ENCODE measurements at regions not wholly inside any gene's neighbourhood (a gene's known extent, or its start where the extent isn't known, plus 50 kb on each side); places are given as distances from the start of the nearest gene placed in this dataset.
A peak's percentile ranks its signal among the peaks of the same experiment; 100 is the strongest.
"Not testable (repeated sequence)": the region's sequence is repeated elsewhere in the genome, so short reads cannot be mapped to it uniquely, and the experiment has no call there.

DNA sequence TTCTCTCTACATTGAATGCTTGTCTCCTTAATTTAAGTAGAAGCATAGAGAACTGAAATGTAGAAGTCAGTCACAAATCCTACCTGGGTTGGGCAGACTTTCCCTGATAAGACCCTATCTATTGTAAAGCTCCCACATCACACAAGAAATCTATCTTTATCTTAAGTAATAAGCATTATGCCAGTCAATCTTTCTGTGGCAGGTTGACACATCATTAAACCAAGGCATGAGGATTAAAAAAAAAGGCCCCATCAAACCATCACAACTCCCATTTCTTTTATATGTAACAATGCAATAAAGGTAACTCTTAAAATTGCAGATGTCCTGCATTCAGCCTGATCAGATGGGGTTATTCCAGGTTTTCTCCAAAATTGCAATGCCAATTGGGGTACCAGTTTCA is 311.8 kb downstream of the TOX3 start:
- no peak for DNase-seq (ENCODE audit: low read depth)

DNA sequence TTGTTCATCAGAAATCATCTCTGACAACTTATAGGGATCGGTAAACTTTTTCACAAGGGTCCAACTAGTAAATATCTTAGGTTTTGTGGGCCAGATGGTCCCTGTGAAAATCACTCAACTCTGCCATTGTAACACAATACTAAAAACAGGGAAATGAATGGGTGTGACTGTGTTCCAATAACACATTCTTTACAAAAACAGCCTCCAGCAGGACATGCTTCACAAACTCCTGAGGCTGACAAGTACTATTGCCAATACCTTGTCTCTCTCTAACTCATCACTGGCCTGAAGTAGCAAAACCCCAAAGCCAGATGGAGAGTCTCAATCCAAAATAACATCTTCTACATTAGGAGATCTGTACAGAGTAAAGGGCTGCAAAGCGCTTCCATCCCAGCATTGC is 312.3 kb downstream of the TOX3 start:
- DNase-seq (ENCODE audit: low read depth) = no peak

GRCh38 chr16:52229471-52229870 is 317.5 kb downstream of the TOX3 start:
- no peak for DNase-seq (ENCODE audit: low read depth)

DNA sequence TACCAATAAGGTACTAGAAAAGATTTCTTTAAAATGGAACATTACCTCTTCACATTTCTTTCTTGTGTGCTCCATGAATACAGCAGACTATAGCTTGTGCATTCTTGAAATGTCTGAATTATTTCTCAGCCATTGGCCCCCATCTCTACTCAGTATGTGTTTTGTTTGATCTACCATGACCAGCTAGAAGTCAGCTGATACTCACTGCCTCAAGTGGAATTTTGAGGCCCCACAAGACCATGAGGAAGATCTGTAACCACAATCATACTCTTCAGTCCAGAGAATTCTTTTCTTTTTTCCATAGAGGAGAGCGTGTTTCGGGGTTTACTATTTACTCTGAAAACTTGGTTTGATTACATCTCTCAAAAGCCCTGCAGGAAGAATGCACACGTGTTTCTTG is 319.1 kb downstream of the TOX3 start:
- no peak for DNase-seq (ENCODE audit: low read depth)

DNA sequence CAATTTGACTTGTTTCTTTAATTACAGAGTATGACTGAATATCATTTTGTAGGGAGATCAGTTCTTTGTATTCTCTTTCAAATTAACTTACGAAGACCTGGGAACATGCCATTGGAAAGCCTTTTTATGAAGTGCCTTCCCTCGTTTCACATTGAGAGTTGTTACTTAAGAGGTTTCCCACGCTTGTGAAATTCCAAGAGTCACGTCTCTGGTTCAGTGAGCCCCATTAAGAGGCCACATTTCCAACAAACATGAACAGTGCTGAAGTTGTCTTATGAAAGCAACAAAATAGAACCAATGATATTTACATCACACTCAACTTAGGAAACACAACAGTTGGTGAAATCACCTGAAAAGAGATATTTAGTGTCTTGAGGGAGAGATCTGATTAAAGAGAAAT is 334.1 kb downstream of the TOX3 start:
- no peak for DNase-seq (ENCODE audit: low read depth)

GRCh38 chr16:52209227-52209626 is 337.7 kb downstream of the TOX3 start:
- no peak for DNase-seq (ENCODE audit: low read depth)

GRCh38 chr16:52203096-52203495 is 343.8 kb downstream of the TOX3 start:
- DNase-seq (ENCODE audit: low read depth) = no peak

DNA sequence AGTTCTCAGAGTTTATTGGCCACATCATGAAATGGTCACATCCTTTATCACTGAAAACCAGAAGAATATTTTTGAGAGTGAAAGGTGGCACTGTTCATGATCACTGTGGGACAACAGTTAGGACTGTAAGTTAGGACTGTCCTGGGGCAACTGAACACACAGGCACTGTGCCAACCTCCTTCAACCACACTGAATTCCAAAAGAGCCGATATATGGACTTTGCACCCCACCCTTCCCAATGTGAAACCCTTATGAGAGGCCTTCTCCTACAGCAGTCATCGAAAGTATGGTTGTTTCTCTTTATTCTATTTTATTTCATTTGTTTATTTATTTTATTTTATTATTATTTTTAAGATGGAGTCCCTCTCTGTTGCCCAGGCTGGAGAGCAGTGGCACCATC is 353.5 kb downstream of the TOX3 start:
- DNase-seq (ENCODE audit: low read depth) = no peak

GRCh38 chr16:52191531-52192134 is 355.3 kb downstream of the TOX3 start:
- DNase-seq (ENCODE audit: low read depth) = peak; percentile 33

DNA sequence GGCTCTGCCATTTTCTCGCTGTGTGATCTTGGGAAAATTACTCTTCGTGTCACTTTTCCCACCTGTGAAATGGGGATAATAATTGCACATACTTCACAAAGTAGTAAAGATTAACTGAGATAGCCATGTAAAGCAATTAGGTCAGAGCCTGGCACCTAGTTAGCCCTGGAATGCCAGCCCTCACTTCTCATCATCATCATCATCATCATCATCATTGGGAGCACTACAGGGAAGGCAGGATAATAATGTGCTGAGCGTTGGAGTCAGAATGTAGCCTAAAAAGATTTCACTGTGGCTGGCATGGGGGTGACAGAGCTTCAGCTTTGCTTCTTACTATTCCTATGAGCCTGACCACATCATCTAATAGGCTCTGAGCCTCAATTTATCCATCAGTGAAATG is 362.6 kb downstream of the TOX3 start:
- no peak for DNase-seq (ENCODE audit: low read depth)

- DNase-seq (ENCODE audit: low read depth) = no peak
Observed at GRCh38 chr16:52182840-52183239, 364.1 kb downstream of the TOX3 start.

GRCh38 chr16:52174168-52174567 is 372.8 kb downstream of the TOX3 start:
- no peak for DNase-seq (ENCODE audit: low read depth)

GRCh38 chr16:52171481-52171880 is 375.5 kb downstream of the TOX3 start:
- no peak for DNase-seq (ENCODE audit: low read depth)

DNA sequence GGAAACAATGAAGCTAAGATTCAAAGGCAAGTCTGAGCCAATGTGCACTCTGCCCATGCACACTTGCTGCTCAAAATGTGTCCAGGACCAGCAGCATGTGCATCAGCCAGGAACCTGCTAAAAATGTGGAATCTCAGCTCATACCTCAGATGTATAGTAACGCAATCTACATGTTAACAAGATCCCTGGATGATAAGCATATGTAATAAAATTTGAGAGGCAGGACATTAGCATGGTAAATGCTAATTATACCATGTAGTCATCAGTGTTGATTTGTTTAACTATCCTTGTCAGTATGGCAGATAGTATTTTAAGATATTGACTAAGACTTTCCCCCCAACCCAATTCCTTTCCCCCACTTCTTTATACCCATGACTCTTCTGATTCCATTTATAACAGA is 379.6 kb downstream of the TOX3 start:
- DNase-seq (ENCODE audit: low read depth) = no peak

DNA sequence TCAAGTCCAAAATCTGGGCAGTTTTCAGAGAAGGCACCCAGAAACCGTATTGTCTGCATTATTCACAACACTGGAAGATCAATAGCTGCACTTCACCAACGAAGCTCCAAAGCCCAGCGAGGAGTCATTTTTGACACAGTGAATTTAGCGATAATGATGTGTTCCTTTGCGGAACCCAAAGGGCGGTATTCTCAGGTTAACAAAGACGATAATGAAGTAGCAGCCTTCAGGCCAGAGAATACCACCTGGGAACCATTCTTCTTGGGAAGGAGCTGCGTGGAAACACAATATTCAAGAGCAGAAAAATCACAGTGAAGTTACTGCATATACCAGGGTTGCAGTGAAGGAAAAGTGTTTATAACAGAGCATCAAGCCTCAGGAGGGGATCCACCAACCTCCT is 381.0 kb downstream of the TOX3 start:
- DNase-seq (ENCODE audit: low read depth) = no peak

DNA sequence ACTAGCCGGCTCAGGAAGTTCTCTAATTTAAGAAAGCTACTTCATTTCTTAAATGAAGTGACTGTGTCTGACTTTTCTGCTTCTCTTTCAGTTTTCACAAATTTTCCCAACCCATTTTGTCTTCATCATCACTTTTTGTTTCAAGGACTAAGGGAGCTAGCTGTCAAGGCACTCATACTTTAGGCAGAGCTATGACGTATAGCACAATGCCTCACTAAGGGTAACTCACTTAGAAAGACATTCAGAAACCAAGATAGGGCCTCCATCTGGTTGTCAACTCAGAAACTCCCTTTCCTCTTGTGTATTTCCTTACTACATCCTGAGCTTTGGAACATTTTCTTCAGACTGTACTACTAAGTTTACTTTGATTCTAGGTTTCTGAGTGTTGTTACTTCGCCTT is 397.9 kb downstream of the TOX3 start:
- DNase-seq (ENCODE audit: low read depth) = no peak

GRCh38 chr16:52141871-52142270 is 405.1 kb downstream of the TOX3 start:
- no peak for DNase-seq (ENCODE audit: low read depth)

DNA sequence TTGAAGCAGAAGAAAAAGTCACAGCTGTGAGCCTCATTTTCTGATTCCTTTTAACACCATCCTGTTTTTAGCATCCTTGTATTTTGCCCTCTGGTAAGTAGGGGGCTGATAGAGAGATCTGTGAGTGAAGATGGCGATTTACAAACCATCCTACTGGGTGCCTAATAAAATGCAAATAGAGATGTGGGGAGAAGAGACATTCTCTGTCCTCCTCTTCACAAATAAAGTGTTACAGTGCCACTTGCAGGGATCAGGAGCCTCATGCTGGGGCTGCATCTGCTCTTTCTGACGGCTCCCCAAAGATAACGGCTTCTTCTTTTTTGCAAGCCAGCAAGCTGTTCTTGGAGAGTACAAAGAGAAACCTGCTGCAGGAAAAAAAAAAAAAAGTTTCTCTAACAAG is 418.6 kb downstream of the TOX3 start:
- DNase-seq (ENCODE audit: low read depth) = no peak

- DNase-seq (ENCODE audit: low read depth) = no peak
Observed at GRCh38 chr16:52123842-52124241, 423.1 kb downstream of the TOX3 start.

GRCh38 chr16:52123061-52123839 is 423.7 kb downstream of the TOX3 start:
- no peak for DNase-seq (ENCODE audit: low read depth)

DNA sequence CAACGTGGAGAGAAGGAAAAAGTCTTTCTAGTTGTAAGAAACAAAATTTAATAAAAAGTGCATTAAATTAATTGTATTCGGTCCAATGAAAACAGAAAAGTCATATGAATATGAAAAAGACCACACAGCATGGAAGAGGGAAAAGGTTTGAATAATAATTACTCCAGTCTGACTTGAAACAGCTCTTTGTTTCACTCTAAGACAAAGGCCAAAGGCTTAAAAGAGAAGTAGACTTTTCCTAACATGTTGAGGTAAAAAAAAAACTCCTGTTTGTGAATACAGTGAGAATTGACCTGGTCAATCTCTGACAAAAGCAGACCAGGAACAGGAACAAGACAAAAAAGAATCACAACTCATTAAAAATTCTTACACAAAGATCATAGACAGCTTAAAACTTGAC is 429.8 kb downstream of the TOX3 start:
- no peak for DNase-seq (ENCODE audit: low read depth)

- no peak for DNase-seq (ENCODE audit: low read depth)
Observed at GRCh38 chr16:52114379-52114778, 432.6 kb downstream of the TOX3 start.

DNA sequence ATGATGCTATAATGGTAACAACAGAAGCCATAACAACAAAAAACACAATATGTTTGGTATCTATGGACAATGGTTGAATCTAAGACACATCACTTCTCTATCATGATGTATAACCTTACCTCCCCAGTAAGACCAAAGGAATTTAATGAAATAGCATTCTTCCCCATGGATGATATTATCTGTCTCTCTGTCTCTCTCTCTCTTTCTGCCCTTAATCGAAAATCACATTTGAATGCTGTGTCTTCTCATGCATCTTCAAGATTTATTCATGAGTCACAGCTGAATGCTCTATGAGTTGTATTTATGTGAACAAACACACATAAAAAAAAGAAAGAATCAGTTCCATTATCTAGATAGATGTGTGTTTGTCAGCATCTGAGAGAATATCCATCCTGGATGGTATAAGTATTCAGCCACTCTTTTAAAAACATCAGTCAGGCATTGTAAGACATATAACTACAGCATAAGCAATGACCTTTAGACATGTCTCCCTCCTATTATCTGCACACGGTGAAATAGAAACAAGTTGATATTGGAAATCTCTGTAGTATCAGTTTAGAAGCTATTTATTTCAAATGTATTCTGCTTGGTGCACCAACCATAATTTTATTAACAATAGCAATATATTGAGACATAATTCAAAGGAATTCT is 433.3 kb downstream of the TOX3 start:
- DNase-seq (ENCODE audit: low read depth) = no peak

DNA sequence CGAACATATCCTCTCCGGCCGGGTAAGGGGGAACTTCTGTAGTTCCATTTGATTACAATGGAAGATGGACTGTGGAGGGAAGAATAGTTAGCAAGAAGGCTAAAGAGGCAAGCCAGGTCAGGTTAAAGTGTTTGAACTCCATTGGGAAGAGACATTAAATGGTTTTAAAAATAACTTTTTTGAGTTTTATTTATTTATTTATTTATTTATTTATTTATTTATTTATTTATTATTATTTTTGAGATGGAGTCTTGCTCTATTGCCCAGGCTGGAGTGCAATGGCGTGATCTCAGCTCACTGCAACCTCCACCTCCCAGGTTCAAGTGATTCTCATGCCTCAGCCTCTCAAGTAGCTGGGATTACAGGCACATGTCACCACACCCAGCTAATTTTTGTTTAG is 441.9 kb downstream of the TOX3 start:
- DNase-seq (ENCODE audit: low read depth) = not testable (repeated sequence)
